KOPT-K1 (cell line): ENCODE measurements at regions not wholly inside any gene's neighbourhood (a gene's known extent, or its start where the extent isn't known, plus 50 kb on each side); places are given as distances from the start of the nearest gene placed in this dataset.
"Not testable (repeated sequence)": the region's sequence is repeated elsewhere in the genome, so short reads cannot be mapped to it uniquely, and the experiment has no call there.

Source experiments
- H3K27ac ChIP-seq: fragments of 200-600 bp; sonication (generic); 2 replicates; pipeline ENCODE4 v1.5.1; 2016; ENCODE audit warnings: antibody characterized with exemption, mild to moderate bottlenecking, low read depth, low read length; ENCODE audit not compliant: poor library complexity, severe bottlenecking
- H3K36me3 ChIP-seq: fragments of 200-600 bp; sonication (generic); 2 replicates; pipeline ENCODE4 v1.5.1; 2017; ENCODE audit warnings: antibody characterized with exemption, mild to moderate bottlenecking, low read length, moderate library complexity; ENCODE audit not compliant: insufficient read depth
- H3K9me3 ChIP-seq: fragments of 200-600 bp; sonication (generic); 2 replicates; pipeline ENCODE4 v1.5.1; 2017; ENCODE audit warnings: antibody characterized with exemption, low read length, mild to moderate bottlenecking; ENCODE audit not compliant: insufficient read depth, poor library complexity, severe bottlenecking

DNA sequence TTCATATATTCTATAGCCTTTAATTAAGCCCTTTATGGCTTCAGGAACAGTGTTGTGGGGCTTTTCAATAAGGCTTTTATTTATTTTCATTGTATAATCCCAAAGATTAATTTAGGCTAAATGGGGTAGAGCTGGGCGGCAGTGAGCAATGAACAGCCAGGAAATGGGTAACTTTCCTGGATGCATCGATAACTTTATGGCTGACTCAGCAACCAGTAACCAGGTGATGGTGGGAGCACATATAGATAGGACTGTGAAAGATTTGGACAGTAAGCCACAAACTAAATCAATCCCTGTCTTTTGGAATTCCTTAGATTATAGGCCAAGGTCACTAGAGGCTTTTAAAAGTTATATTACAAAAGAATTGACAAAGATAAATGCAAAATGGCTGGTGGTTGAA lies 1260.6 kb upstream of the CELF4 start:
- no peak overlapping the region for H3K27ac ChIP-seq
- H3K9me3 ChIP-seq, result no peaks in the 10 kb centered on the region
- H3K36me3 ChIP-seq, result no peaks in the 10 kb centered on the region

DNA sequence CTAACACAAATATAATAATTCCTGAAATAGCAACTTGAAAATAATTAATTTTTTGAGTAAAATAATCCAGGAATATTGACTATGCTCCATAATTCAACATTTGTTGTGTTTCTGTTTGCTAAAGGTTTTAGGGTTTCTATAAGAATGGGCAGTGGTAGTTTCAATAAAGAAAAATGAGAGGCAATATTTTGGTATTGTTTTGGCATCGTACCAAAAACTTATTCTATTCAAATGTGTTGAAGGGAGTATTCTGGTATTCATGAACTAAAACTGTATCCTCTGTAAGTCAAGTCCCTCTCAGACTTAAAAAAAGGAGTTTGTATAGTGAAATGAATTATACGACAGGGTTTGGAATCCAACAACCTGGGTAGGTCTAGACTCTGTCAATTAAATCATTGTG lies 1245.6 kb upstream of the CELF4 start:
- no peak overlapping the region for H3K27ac ChIP-seq
- H3K36me3 ChIP-seq, result no peaks in the 10 kb centered on the region
- no peaks in the 10 kb centered on the region for H3K9me3 ChIP-seq

DNA sequence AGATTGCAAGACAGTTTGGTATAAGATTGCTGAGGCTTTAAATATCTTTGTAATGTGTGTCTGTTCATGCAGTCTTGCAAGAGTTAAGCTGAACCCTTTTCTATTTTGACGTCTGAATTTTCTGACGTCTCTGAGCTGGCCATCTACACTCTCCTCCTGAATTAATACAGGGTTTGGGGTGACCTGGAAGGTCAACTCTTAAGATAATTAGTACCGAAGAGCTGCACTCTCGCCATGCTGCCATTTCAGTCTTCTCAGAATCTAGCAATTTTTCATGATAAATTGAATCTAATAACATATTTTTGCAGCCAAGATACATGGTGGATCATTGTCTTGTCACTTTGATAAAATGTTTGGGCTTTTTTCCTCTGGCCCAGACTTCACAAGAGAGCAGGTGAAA lies 1245.2 kb upstream of the CELF4 start:
- Histone ChIP-seq H3K36me3 (no peaks in the 10 kb centered on the region), H3K9me3 (no peaks in the 10 kb centered on the region), H3K27ac (no peak overlapping the region)

DNA sequence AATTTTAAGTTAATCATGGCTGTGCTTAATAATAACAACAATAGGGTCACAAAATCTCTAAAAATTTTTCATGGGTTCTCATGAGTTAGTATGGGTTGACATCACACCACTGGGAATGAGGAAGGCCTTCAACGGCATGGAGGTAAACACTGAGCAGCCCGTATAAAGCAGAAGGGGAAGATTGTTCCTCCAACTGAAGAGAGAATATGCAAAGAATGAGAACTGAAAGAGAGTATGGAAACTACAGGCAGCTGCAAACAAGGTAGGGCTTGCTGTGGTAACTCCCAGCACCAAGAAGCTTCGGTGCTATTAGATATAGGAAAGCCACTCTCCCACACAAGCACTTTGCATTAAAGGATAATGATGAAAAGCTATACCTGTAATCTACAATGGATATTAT lies 1242.3 kb upstream of the CELF4 start:
- no peaks in the 10 kb centered on the region for H3K9me3 ChIP-seq
- H3K27ac ChIP-seq, result no peak overlapping the region
- H3K36me3 ChIP-seq, result no peaks in the 10 kb centered on the region

DNA sequence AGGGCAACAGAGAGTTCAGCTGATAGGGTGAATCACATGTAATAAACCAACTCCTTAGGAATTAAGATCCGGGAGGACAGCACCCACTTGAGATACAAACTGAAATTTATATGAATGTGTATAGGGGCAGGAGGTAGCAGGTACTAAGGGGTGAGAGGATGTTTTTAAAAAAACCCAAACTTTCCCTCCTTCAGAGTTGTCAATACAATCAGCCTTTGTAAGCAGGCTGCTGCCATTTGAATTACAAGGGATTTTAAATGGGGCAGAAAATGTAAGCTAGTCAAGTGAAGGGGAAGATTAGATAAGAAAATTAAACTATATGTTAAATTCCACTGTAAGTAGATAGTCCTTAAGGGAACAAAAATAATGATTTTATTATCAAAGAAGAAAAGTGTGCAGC lies 1239.7 kb upstream of the CELF4 start:
- no peaks in the 10 kb centered on the region for H3K36me3 ChIP-seq
- no peak overlapping the region for H3K27ac ChIP-seq
- no peaks in the 10 kb centered on the region for H3K9me3 ChIP-seq

GRCh38 chr18:38801640-38802039 lies 1236.0 kb upstream of the CELF4 start:
- no peak overlapping the region for H3K27ac ChIP-seq
- H3K9me3 ChIP-seq, result no peaks in the 10 kb centered on the region
- H3K36me3 ChIP-seq, result no peaks in the 10 kb centered on the region

DNA sequence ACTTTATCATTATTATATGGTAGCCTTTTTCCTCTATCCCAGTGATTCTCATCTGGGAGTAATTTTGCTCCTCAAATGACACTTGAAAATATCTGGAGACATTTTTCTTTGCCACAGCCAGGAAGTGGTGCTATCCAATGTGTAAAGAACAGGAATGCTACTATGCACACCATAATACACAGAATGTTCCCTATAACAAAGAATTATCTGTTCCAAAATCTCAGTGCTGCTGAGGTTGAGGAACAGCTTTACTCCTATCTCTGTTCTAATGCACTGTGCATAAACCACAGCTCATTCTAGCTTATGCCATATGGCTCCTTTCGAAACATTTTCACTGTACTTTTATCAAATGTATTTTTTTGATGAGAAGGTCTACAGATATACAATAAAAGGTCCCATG lies 1231.2 kb upstream of the CELF4 start:
- H3K27ac ChIP-seq, result no peak overlapping the region
- no peaks in the 10 kb centered on the region for H3K36me3 ChIP-seq
- no peaks in the 10 kb centered on the region for H3K9me3 ChIP-seq

- Histone ChIP-seq H3K9me3 (no peaks in the 10 kb centered on the region), H3K27ac (no peak overlapping the region), H3K36me3 (no peaks in the 10 kb centered on the region)
Measured at GRCh38 chr18:38792731-38793130, 1227.1 kb upstream of the CELF4 start.

GRCh38 chr18:38790786-38791185 lies 1225.2 kb upstream of the CELF4 start:
- H3K27ac ChIP-seq, result no peak overlapping the region
- no peaks in the 10 kb centered on the region for H3K36me3 ChIP-seq
- H3K9me3 ChIP-seq, result no peaks in the 10 kb centered on the region

DNA sequence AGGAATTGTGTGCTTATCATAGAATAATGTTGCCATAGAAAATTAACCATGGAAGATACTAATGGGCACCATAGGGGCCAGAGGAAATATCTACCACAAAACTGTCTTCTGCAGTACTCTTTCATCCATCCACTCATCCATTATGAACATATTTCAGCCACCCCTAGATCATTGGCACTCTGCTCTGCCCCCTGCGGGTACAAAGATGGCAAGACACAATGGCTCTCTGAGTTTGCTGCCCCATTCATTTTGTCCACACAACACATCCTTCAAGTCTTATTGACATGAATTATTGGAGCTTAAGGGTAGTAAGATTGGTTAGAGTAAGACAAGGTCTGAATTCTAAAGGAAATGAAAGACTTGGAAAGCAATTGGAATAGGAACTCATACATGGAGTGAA lies 1224.7 kb upstream of the CELF4 start:
- Histone ChIP-seq H3K27ac (no peak overlapping the region), H3K9me3 (no peaks in the 10 kb centered on the region), H3K36me3 (no peaks in the 10 kb centered on the region)

DNA sequence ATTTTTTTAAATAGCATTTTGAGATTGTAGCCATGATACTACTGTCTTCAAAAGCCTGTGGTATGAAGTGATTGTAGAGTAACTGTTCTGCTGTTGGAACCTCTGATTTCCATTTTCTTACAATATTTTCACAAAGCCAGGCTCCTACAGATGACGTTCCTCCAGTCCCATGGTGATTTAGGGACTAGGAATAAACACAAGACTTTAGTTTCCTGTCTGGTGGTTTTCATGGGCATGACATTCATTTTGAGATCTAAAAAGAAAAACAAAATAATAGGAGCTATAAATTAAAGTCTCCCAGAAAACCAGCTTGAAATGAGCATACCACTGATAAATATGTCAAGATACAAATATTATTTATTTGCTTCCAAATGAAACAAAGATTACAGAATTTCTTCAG lies 1223.5 kb upstream of the CELF4 start:
- Histone ChIP-seq H3K36me3 (no peaks in the 10 kb centered on the region), H3K9me3 (no peaks in the 10 kb centered on the region), H3K27ac (no peak overlapping the region)

DNA sequence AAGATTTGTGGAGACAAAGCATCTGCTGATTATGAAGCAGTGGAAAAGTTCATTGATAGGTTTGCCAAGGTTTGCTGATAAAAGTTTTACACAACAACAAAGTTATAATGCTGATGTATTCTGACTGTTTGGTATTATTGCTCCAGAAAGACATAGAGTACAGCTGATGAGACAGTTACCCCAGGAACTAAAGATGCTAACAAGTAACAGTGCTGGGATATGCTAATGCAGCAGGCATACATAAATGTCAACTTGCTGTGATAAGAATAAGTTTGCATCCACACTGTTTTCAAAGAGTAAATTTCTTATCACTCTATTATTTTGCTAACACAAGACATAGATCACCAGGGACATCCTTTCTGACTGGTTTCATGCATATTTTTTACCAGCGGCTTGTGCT lies 1221.3 kb upstream of the CELF4 start:
- Histone ChIP-seq H3K9me3 (no peaks in the 10 kb centered on the region), H3K36me3 (no peaks in the 10 kb centered on the region)

DNA sequence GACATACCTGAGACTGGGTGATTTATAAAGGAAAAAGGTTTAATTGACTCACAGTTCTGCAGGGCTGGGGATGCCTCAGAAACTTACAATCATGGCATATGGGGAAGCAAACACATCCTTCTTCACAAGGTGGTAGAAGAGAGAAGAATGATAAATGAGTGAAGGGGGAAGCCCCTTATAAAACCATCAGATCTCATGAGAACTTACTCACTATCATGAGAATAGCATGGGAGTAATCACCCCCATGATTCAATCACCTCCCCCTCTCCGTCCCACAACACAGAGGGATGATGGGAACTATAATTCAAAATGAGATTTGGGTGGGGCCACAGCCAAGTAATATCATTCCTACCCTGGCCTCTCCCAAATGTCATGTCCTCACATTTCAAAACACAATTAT lies 1206.0 kb upstream of the CELF4 start:
- not testable (repeated sequence) for H3K9me3 ChIP-seq, H3K36me3 ChIP-seq, H3K27ac ChIP-seq

More for the DNA sequence above, 1221.3 kb upstream of the CELF4 start:
- no peak overlapping the region for H3K27ac ChIP-seq

- H3K27ac ChIP-seq, result no peak overlapping the region
- peaks cover 9% of the 10 kb centered on the region for H3K9me3 ChIP-seq
- H3K36me3 ChIP-seq, result no peaks in the 10 kb centered on the region
Measured at GRCh38 chr18:38768504-38768903, 1202.9 kb upstream of the CELF4 start.

DNA sequence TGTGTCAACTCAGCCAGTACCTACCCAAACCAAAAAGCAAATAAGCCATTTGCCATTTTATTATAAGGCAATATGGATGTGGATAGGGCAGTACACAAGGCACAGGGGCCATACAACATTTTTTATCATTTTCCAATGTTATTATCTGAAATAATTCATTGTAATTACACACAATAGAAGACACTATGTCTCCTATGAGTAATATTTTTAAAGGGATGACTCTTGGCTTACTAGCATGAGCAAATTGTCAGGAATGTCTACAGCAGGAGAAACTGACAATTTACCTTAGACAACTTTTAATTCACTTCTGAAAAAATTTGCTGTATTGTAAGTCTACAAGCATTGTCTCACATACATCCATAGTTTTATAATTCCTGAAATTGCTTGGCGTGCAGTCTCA lies 1193.9 kb upstream of the CELF4 start:
- no peak overlapping the region for H3K27ac ChIP-seq
- H3K36me3 ChIP-seq, result no peaks in the 10 kb centered on the region
- H3K9me3 ChIP-seq, result no peaks in the 10 kb centered on the region

DNA sequence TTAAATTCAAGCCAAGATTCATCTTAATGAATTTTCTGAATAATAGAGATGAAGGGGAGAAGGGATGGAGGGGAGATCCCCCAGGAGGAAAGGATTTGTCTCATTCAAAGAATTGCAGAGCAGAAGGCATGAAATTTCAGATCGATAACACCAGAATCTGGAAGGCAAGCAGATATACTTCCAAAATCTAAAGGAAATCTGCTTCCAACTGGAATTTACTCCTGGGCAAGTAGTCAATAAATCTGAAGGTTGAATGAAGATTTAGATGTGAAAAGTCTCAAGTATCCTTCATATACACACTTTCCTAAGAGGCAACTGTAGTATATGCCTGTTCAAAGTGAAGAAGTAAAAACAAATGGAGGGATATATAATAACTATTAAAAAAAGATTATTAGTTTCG lies 1190.8 kb upstream of the CELF4 start:
- Histone ChIP-seq H3K27ac (no peak overlapping the region), H3K36me3 (no peaks in the 10 kb centered on the region), H3K9me3 (no peaks in the 10 kb centered on the region)

GRCh38 chr18:38752430-38752829 lies 1186.8 kb upstream of the CELF4 start:
- H3K36me3 ChIP-seq, result no peaks in the 10 kb centered on the region
- H3K9me3 ChIP-seq, result no peaks in the 10 kb centered on the region
- no peak overlapping the region for H3K27ac ChIP-seq
